ENCODE measurements at regions not wholly inside any gene's neighbourhood (a gene's known extent, or its start where the extent isn't known, plus 50 kb on each side); places are given as distances from the start of the nearest gene placed in this dataset.

GRCh38 chr4:11973270-11973669 is 544.6 kb upstream of the HS3ST1 start:
- Histone ChIP-seq H4K91ac (ENCODE audit: insufficient read depth, low read depth, low read length) (no peak overlapping the region), H3K27ac (ENCODE audit: insufficient read depth, low read length) (no peak overlapping the region), H4K8ac (ENCODE audit: low read depth in 2 of 2, low read length in 2 of 2) (no peak overlapping the region), H3K18ac (ENCODE audit: low read depth, low read length) (no peak overlapping the region), H3K4me2 (ENCODE audit: low read depth, low read length) (no peak overlapping the region), H3K56ac (ENCODE audit: extremely low read depth, insufficient read depth, low read length) (no peak overlapping the region), H3K9me1 (ENCODE audit: insufficient read depth, low read length) (no peaks in the 10 kb centered on the region), H2AK5ac (ENCODE audit: low read depth, low read length) (no peak overlapping the region), H3K23ac (ENCODE audit: low read depth, low read length) (no peak overlapping the region), H4K20me1 (ENCODE audit: insufficient read depth, low read length) (no peaks in the 10 kb centered on the region), H2BK5ac (ENCODE audit: low read depth, low read length, poor library complexity, severe bottlenecking) (no peak overlapping the region), H3K4me1 (ENCODE audit: control insufficient read depth, insufficient read depth, low read length) (no peaks in the 10 kb centered on the region), H2BK15ac (ENCODE audit: low read depth, low read length) (no peak overlapping the region), H3K9me3 (ENCODE audit: control insufficient read depth, insufficient read depth, low read length) (peaks cover 6% of the 10 kb centered on the region; the same call in 1 of the 2 replicates), H3K4me3 (ENCODE audit: insufficient read depth, low read depth, low read length) (no peak overlapping the region), H3K79me1 (ENCODE audit: low read depth in 1 of 2, low read length in 2 of 2) (no peaks in the 10 kb centered on the region), H2AK9ac (replicated peaks; ENCODE audit: low read depth, low read length, poor library complexity) (no peak overlapping the region), H3K36me3 (ENCODE audit: control insufficient read depth, insufficient read depth, low read length) (no peaks in the 10 kb centered on the region), H2BK120ac (ENCODE audit: low read depth, low read length) (no peak overlapping the region), H2BK20ac (ENCODE audit: low read depth, low read length) (no peak overlapping the region), H4K5ac (ENCODE audit: low read depth, low read length) (no peak overlapping the region), H3K14ac (replicated peaks; ENCODE audit: low read depth, low read length) (no peak overlapping the region), H3K27me3 (ENCODE audit: control insufficient read depth, insufficient read depth, low read length) (no peaks in the 10 kb centered on the region), H3K9ac (ENCODE audit: low read depth, low read length) (no peak overlapping the region), H2AFZ (replicated peaks; ENCODE audit: low read length, poor library complexity) (no peak overlapping the region), H3K4ac (ENCODE audit: low read depth, low read length) (no peak overlapping the region)
- POLR2A ChIA-PET (ENCODE audit: unreplicated experiment): no interaction called here
- no CpG with 5 or more reads among the region's 2 CpGs for WGBS, 2 experiments (ENCODE audit: extremely low coverage in 2 of 2, insufficient read length in 1 of 2)
- BruUV-seq (replicated peaks): no TSS peak
- dilution Hi-C loops (cut with HindIII; ENCODE audit: low sequenced_read_pairs, unreplicated experiment): no loop called here
- CTCF ChIA-PET: no interaction called here
- intact Hi-C loops (cut with micrococcal nuclease): no loop called here
- in situ Hi-C loops (cut with MboI; ENCODE audit: low sequenced_read_pairs): no loop called here
- ATAC-seq (ENCODE audit: low read depth) (no peak), DNase-seq (no peak)
- no peak for TF ChIP-seq NFE2L2 (IDR thresholded peaks at IDR 0.05; ENCODE audit: low read depth, low read length)
- peak; percentile 48 for TF ChIP-seq MAFK (IDR thresholded peaks at IDR 0.05; ENCODE audit: low read depth, low read length)
